ENCODE measurements at regions not wholly inside any gene's neighbourhood (a gene's known extent, or its start where the extent isn't known, plus 50 kb on each side); places are given as distances from the start of the nearest gene placed in this dataset.

DNA sequence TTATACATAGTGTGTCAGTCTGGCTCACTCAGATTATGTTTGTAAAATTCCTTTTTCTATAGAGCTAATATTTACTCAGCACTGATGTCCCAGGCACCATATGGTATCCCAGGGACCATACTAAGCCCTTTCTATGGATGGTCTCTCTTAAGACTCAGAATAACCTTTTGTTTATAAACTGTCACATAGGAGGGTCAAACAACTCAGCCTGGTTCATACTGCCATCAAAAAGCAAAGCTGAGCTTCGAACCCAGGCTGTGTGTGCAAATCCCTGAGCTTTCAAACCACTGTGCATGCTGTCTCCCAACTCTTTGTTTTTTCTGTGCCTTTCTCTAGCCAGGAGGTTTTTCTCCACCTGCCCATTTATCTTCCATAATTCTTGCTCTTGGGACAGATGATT lies 135.6 kb upstream of the ARHGAP5 start:
- TF ChIP-seq, protein P1, sequence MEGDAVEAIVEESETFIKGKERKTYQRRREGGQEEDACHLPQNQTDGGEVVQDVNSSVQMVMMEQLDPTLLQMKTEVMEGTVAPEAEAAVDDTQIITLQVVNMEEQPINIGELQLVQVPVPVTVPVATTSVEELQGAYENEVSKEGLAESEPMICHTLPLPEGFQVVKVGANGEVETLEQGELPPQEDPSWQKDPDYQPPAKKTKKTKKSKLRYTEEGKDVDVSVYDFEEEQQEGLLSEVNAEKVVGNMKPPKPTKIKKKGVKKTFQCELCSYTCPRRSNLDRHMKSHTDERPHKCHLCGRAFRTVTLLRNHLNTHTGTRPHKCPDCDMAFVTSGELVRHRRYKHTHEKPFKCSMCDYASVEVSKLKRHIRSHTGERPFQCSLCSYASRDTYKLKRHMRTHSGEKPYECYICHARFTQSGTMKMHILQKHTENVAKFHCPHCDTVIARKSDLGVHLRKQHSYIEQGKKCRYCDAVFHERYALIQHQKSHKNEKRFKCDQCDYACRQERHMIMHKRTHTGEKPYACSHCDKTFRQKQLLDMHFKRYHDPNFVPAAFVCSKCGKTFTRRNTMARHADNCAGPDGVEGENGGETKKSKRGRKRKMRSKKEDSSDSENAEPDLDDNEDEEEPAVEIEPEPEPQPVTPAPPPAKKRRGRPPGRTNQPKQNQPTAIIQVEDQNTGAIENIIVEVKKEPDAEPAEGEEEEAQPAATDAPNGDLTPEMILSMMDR (conservative IDR thresholded peaks at IDR 0.05 in 1 of 2, IDR thresholded peaks at IDR 0.05 in 1 of 2; ENCODE audit: low read depth in 1 of 2, low read length in 2 of 2) = no peak
- no peak for TF ChIP-seq EZH2 (IDR thresholded peaks at IDR 0.05; ENCODE audit: low read length, missing control alignments)

All from fibroblast of lung (primary cell).